Gastrocnemius medialis (tissue), 4 donors: ENCODE measurements at regions not wholly inside any gene's neighbourhood (a gene's known extent, or its start where the extent isn't known, plus 50 kb on each side); places are given as distances from the start of the nearest gene placed in this dataset.

ENCODE experiments used
- CTCF ChIP-seq, 5 experiments: fragments of 450-650 bp in 3 of 5; fragments of 200-600 bp in 2 of 5; sonication (generic) in 2 of 5; IDR thresholded peaks in 4 of 5; conservative IDR thresholded peaks in 1 of 5; 1 replicate in 4 of 5; 2 replicates in 1 of 5; pipeline ENCODE4 v1.5.1; 2016 to 2019; ENCODE audit warnings: antibody characterized with exemption in 5 of 5, mild to moderate bottlenecking in 3 of 5, moderate library complexity in 3 of 5
- POLR2A ChIP-seq, 2 donors: fragments of 450-650 bp; IDR thresholded peaks; one replicate each; pipeline ENCODE4 v1.6.1; 2017; ENCODE audit warnings: antibody characterized with exemption in 2 of 2, mild to moderate bottlenecking in 2 of 2, moderate library complexity in 2 of 2

- TF ChIP-seq CTCF (IDR thresholded peaks at IDR 0.05 in 4 of 5, conservative IDR thresholded peaks at IDR 0.05 in 1 of 5), result no peak
- no peak for TF ChIP-seq POLR2A (IDR thresholded peaks at IDR 0.05)
These were observed 146.7 kb upstream of the SLC22A23 start for GRCh38 chr6:3603340-3604130.
